A549 (cell line): ENCODE measurements at regions not wholly inside any gene's neighbourhood (a gene's known extent, or its start where the extent isn't known, plus 50 kb on each side); places are given as distances from the start of the nearest gene placed in this dataset.

ENCODE experiments used
- ESRRA ChIP-seq: fragments of 150-350 bp; IDR thresholded peaks from 2 replicates; pipeline ENCODE4 v1.6.1; 2014; ENCODE audit warnings: mild to moderate bottlenecking, low read length, borderline replicate concordance
- MAX ChIP-seq: IDR thresholded peaks from 2 replicates; pipeline ENCODE4 v1.6.1; 2012
- POLR2A ChIP-seq: IDR thresholded peaks from 2 replicates; pipeline ENCODE4 v1.6.1; 2012; ENCODE audit warnings: mild to moderate bottlenecking, low read length
- RAD21 ChIP-seq, 2 experiments: fragments of >200 bp in 1 of 2; sonication (Bioruptor Twin) in 1 of 2; formaldehyde crosslinking in 1 of 2; IDR thresholded peaks in 1 of 2; conservative IDR thresholded peaks in 1 of 2; 2 replicates in 1 of 2; 3 replicates in 1 of 2; pipeline ENCODE4 v1.6.1; 2012 to 2018; ENCODE audit warnings: inconsistent platforms in 1 of 2
- RNF2 ChIP-seq: fragments of 200-600 bp; sonication (generic); IDR thresholded peaks from 2 replicates; pipeline ENCODE4 v1.6.1; 2016; ENCODE audit warnings: low read depth, mild to moderate bottlenecking, antibody characterized with exemption, moderate library complexity, borderline replicate concordance
- SREBF2 ChIP-seq: fragments of 450-650 bp; IDR thresholded peaks from 2 replicates; pipeline ENCODE4 v1.6.1; 2014; ENCODE audit warnings: mild to moderate bottlenecking, moderate library complexity
- ZNF302 ChIP-seq: fragments of 250-450 bp; sonication (Bioruptor Pico); IDR thresholded peaks from 2 replicates; pipeline ENCODE4 v1.9.0; 2021; ENCODE audit warnings: inconsistent platforms, mild to moderate bottlenecking, moderate library complexity
- TF ChIP-seq, protein P1 (sequence below): fragments of >200 bp; sonication (Bioruptor Twin); formaldehyde crosslinking; IDR thresholded peaks from 3 replicates; pipeline ENCODE4 v1.5.1; 2016
- TF ChIP-seq, protein P2 (sequence below): IDR thresholded peaks from 2 replicates; pipeline ENCODE4 v1.6.1; 2012

- TF ChIP-seq MAX (no peak), ZNF302 (no peak), SREBF2 (no peak), RNF2 (no peak), ESRRA (no peak), POLR2A (no peak), RAD21 (conservative IDR thresholded peaks at IDR 0.05 in 1 of 2, IDR thresholded peaks at IDR 0.05 in 1 of 2) (peak in 1 of 2 experiments; percentile 29; a peak in 3 of 5 replicates)
- TF ChIP-seq, protein P1, sequence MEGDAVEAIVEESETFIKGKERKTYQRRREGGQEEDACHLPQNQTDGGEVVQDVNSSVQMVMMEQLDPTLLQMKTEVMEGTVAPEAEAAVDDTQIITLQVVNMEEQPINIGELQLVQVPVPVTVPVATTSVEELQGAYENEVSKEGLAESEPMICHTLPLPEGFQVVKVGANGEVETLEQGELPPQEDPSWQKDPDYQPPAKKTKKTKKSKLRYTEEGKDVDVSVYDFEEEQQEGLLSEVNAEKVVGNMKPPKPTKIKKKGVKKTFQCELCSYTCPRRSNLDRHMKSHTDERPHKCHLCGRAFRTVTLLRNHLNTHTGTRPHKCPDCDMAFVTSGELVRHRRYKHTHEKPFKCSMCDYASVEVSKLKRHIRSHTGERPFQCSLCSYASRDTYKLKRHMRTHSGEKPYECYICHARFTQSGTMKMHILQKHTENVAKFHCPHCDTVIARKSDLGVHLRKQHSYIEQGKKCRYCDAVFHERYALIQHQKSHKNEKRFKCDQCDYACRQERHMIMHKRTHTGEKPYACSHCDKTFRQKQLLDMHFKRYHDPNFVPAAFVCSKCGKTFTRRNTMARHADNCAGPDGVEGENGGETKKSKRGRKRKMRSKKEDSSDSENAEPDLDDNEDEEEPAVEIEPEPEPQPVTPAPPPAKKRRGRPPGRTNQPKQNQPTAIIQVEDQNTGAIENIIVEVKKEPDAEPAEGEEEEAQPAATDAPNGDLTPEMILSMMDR, result no peak
- TF ChIP-seq, protein P2, sequence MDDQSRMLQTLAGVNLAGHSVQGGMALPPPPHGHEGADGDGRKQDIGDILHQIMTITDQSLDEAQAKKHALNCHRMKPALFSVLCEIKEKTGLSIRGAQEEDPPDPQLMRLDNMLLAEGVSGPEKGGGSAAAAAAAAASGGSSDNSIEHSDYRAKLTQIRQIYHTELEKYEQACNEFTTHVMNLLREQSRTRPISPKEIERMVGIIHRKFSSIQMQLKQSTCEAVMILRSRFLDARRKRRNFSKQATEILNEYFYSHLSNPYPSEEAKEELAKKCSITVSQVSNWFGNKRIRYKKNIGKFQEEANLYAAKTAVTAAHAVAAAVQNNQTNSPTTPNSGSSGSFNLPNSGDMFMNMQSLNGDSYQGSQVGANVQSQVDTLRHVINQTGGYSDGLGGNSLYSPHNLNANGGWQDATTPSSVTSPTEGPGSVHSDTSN, result no peak
Measured at GRCh38 chr2:200054681-200055468, 99.5 kb downstream of the MAIP1 start.
